Peyer's patch (tissue), 4 donors: ENCODE measurements at regions not wholly inside any gene's neighbourhood (a gene's known extent, or its start where the extent isn't known, plus 50 kb on each side); places are given as distances from the start of the nearest gene placed in this dataset.

Experiments used
- DNase-seq, 3 donors: peaks; one replicate each; pipeline ENCODE4 v3.0.0-alpha.2; 2017 to 2019
- H3K27ac ChIP-seq, 4 donors: fragments of 200-600 bp; sonication (generic); one replicate each; pipeline ENCODE4 v1.5.1; 2016 to 2019
- H3K27me3 ChIP-seq, 2 donors: fragments of 200-600 bp; sonication (generic); one replicate each; pipeline ENCODE4 v1.5.1; 2019
- H3K36me3 ChIP-seq, 3 donors: fragments of 200-600 bp; sonication (generic); one replicate each; pipeline ENCODE4 v1.5.1; 2016 to 2019
- H3K4me1 ChIP-seq, 4 donors: fragments of 200-600 bp; sonication (generic); one replicate each; pipeline ENCODE4 v1.5.1; 2016 to 2019
- H3K4me3 ChIP-seq, 4 donors: fragments of 200-600 bp; sonication (generic); 1 replicate in 3 of 4; 2 replicates in 1 of 4; pipeline ENCODE4 v1.5.1; 2016 to 2019; ENCODE audit warnings: mild to moderate bottlenecking in 1 of 4
- H3K9me3 ChIP-seq, 4 donors: fragments of 200-600 bp; sonication (generic); one replicate each; pipeline ENCODE4 v1.5.1; 2016 to 2019; ENCODE audit warnings: mild to moderate bottlenecking in 1 of 4
- CTCF ChIP-seq, 6 experiments: fragments of 450-650 bp in 4 of 6; fragments of 200-600 bp in 2 of 6; sonication (generic) in 1 of 6; IDR thresholded peaks; one replicate each; pipeline ENCODE4 v1.5.1; 2017 to 2019; ENCODE audit warnings: antibody characterized with exemption in 6 of 6, mild to moderate bottlenecking in 3 of 6, moderate library complexity in 1 of 6
- POLR2A ChIP-seq, 2 donors: fragments of 450-650 bp; IDR thresholded peaks; one replicate each; pipeline ENCODE4 v1.5.1; 2017; ENCODE audit warnings: antibody characterized with exemption in 2 of 2, mild to moderate bottlenecking in 2 of 2, moderate library complexity in 2 of 2

GRCh38 chr13:105663182-105663581, 872.3 kb downstream of the EFNB2 start:
- no peak for TF ChIP-seq POLR2A (IDR thresholded peaks at IDR 0.05)
- TF ChIP-seq CTCF (IDR thresholded peaks at IDR 0.05), result no peak
- H3K4me1 ChIP-seq, result no peaks in the 10 kb centered on the region
- no peak overlapping the region for H3K4me3 ChIP-seq
- no peaks in the 10 kb centered on the region for H3K9me3 ChIP-seq
- H3K27ac ChIP-seq, result no peak overlapping the region
- H3K36me3 ChIP-seq, result no peaks in the 10 kb centered on the region
- no peak for DNase-seq
- no peaks in the 10 kb centered on the region for H3K27me3 ChIP-seq

GRCh38 chr13:105660561-105660960, 874.9 kb downstream of the EFNB2 start:
- Histone ChIP-seq H3K27me3 (no peaks in the 10 kb centered on the region), H3K27ac (no peak overlapping the region), H3K4me3 (no peak overlapping the region), H3K9me3 (no peaks in the 10 kb centered on the region), H3K4me1 (no peaks in the 10 kb centered on the region), H3K36me3 (no peaks in the 10 kb centered on the region)
- no peak for TF ChIP-seq POLR2A (IDR thresholded peaks at IDR 0.05)
- no peak for DNase-seq

- Histone ChIP-seq H3K4me1 (no peaks in the 10 kb centered on the region), H3K9me3 (no peaks in the 10 kb centered on the region), H3K27ac (no peak overlapping the region), H3K27me3 (no peaks in the 10 kb centered on the region), H3K4me3 (no peak overlapping the region), H3K36me3 (no peaks in the 10 kb centered on the region)
- no peak for DNase-seq
- TF ChIP-seq POLR2A (IDR thresholded peaks at IDR 0.05) (no peak), CTCF (IDR thresholded peaks at IDR 0.05) (no peak)
Observed at GRCh38 chr13:105658431-105658830, 877.0 kb downstream of the EFNB2 start.

- TF ChIP-seq CTCF (IDR thresholded peaks at IDR 0.05) (no peak), POLR2A (IDR thresholded peaks at IDR 0.05) (no peak)
- Histone ChIP-seq H3K36me3 (no peaks in the 10 kb centered on the region), H3K27me3 (no peaks in the 10 kb centered on the region), H3K9me3 (no peaks in the 10 kb centered on the region), H3K27ac (no peak overlapping the region), H3K4me1 (no peaks in the 10 kb centered on the region), H3K4me3 (no peak overlapping the region)
- no peak for DNase-seq
Observed at GRCh38 chr13:105655046-105655445, 880.4 kb downstream of the EFNB2 start.

- TF ChIP-seq CTCF (IDR thresholded peaks at IDR 0.05), result no peak
- TF ChIP-seq POLR2A (IDR thresholded peaks at IDR 0.05), result no peak
- Histone ChIP-seq H3K27ac (no peak overlapping the region), H3K27me3 (no peaks in the 10 kb centered on the region), H3K9me3 (no peaks in the 10 kb centered on the region), H3K36me3 (no peaks in the 10 kb centered on the region), H3K4me3 (no peak overlapping the region), H3K4me1 (no peaks in the 10 kb centered on the region)
- no peak for DNase-seq
Observed at GRCh38 chr13:105643966-105644365, 891.5 kb downstream of the EFNB2 start.

GRCh38 chr13:105642511-105642958, 892.9 kb downstream of the EFNB2 start:
- no peak for DNase-seq
- TF ChIP-seq POLR2A (IDR thresholded peaks at IDR 0.05) (no peak), CTCF (IDR thresholded peaks at IDR 0.05) (no peak)
- H3K27me3 ChIP-seq, result no peaks in the 10 kb centered on the region
- H3K9me3 ChIP-seq, result no peaks in the 10 kb centered on the region
- H3K4me3 ChIP-seq, result no peak overlapping the region
- no peak overlapping the region for H3K27ac ChIP-seq
- no peaks in the 10 kb centered on the region for H3K4me1 ChIP-seq
- H3K36me3 ChIP-seq, result no peaks in the 10 kb centered on the region
